ENCODE measurements at regions not wholly inside any gene's neighbourhood (a gene's known extent, or its start where the extent isn't known, plus 50 kb on each side); places are given as distances from the start of the nearest gene placed in this dataset.

- no peak overlapping the region for H3K27ac ChIP-seq
- H3K27me3 ChIP-seq, result no peaks in the 10 kb centered on the region
- no peaks in the 10 kb centered on the region for H3K36me3 ChIP-seq
- no peak overlapping the region for H3K4me3 ChIP-seq
- H3K9me3 ChIP-seq, result no peaks in the 10 kb centered on the region
- no peaks in the 10 kb centered on the region for H3K4me1 ChIP-seq
- no peak for TF ChIP-seq CTCF (IDR thresholded peaks at IDR 0.05)
- DNase-seq (ENCODE audit: low spot score), result no peak
Measured at GRCh38 chr9:107693625-107694326, 204.2 kb upstream of the KLF4 start.

- H3K36me3 ChIP-seq, result no peaks in the 10 kb centered on the region
- TF ChIP-seq CTCF (IDR thresholded peaks at IDR 0.05), result no peak
- no peak overlapping the region for H3K27ac ChIP-seq
- no peaks in the 10 kb centered on the region for H3K27me3 ChIP-seq
- DNase-seq (ENCODE audit: low spot score), result no peak
- no peak overlapping the region for H3K4me3 ChIP-seq
- H3K9me3 ChIP-seq, result no peaks in the 10 kb centered on the region
- H3K4me1 ChIP-seq, result no peaks in the 10 kb centered on the region
Measured at GRCh38 chr9:107691664-107692063, 202.1 kb upstream of the KLF4 start.

DNA sequence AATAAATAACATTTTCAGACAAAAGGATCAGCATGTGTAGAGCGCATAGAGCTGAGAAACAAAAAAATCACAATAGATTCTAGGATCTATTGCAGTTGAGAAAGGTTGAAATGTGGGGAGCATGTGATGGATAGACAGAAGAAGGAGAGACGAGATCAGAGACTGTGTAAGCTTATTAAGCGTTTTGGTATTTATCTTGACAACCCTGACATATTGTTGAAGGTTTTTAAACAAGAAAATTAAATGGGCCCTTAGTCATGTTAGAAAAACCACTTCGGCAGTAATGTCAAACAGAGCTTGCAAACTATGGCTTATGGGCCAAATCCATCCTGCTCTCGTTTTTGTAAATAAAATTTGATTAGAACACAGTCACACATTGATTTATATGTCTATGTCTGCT is 200.5 kb upstream of the KLF4 start:
- no peaks in the 10 kb centered on the region for H3K27me3 ChIP-seq
- H3K36me3 ChIP-seq, result no peaks in the 10 kb centered on the region
- no peak overlapping the region for H3K27ac ChIP-seq
- TF ChIP-seq CTCF (IDR thresholded peaks at IDR 0.05), result no peak
- no peak overlapping the region for H3K4me3 ChIP-seq
- H3K9me3 ChIP-seq, result no peaks in the 10 kb centered on the region
- DNase-seq (ENCODE audit: low spot score), result no peak
- H3K4me1 ChIP-seq, result no peaks in the 10 kb centered on the region

DNA sequence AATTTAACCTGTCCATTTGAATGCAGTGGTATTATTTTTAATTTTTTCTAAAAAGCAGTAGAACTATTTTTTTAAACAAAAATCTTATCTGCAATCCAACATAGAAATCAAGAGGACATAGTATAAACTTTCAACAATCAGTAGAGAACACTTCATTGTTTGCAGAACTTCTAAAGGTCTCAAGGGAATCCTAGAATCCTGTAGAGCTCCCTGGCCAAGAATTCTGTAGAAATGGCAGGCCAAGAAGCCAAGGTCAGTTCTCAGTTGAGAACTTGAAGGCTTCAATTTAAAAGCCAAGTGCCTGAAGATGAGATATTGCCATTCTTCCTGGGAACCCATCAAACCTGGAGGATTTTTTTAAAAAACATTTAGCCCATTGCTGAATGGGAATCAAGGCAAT is 199.2 kb upstream of the KLF4 start:
- Histone ChIP-seq H3K27ac (no peak overlapping the region), H3K27me3 (no peaks in the 10 kb centered on the region), H3K4me3 (no peak overlapping the region), H3K36me3 (no peaks in the 10 kb centered on the region), H3K9me3 (no peaks in the 10 kb centered on the region), H3K4me1 (peaks cover 0 to 4% of the 10 kb centered on the region in 2 donors)
- DNase-seq (ENCODE audit: low spot score), result no peak
- TF ChIP-seq CTCF (IDR thresholded peaks at IDR 0.05), result no peak

DNA sequence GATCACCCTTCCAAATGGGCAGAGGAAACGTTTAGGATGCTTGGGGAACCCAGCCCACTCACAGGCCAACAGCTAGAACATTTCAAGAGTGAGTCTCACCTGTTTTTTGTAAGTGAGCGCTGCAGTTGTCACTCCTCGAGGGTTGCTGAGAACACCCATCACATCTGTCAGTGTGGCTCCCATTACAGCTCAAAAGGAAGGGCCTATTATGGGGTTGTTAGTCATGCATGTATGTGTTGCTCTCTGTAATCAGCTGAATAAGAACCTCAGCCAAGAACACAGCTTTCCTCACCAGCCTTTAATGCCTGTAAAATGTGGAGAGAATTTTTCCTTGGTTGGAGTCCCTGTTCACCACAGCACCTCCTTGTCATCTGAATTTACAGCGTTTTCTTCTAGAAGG is 196.3 kb upstream of the KLF4 start:
- no peaks in the 10 kb centered on the region for H3K9me3 ChIP-seq
- no peak for TF ChIP-seq CTCF (IDR thresholded peaks at IDR 0.05)
- no peak overlapping the region for H3K4me3 ChIP-seq
- H3K4me1 ChIP-seq, result peaks cover 0 to 9% of the 10 kb centered on the region in 2 donors
- no peaks in the 10 kb centered on the region for H3K27me3 ChIP-seq
- no peak for DNase-seq (ENCODE audit: low spot score)
- H3K27ac ChIP-seq, result peak overlapping the region in 1 of 2 donors; percentile 29
- H3K36me3 ChIP-seq, result no peaks in the 10 kb centered on the region

DNA sequence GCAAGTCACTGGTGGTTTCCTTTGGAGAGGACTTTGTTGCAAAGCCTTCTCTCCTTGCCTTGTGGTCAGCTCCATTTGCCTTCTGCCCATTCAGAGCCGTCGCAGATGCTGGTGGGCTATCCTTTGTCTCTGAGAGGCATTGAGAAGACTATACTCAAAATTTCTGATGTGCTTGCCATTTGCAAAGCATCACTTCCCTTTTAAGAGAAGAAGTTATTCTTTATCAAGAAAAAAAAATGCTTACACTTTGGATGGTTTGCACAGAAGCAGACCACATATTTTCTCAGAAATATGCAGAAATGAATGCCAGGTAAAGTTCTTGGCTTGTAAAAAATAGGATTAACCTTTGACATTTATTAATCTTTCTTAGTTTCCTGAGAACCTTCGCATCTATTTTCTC is 195.8 kb upstream of the KLF4 start:
- peaks cover 0 to 9% of the 10 kb centered on the region in 2 donors for H3K4me1 ChIP-seq
- H3K36me3 ChIP-seq, result no peaks in the 10 kb centered on the region
- no peak for TF ChIP-seq CTCF (IDR thresholded peaks at IDR 0.05)
- no peak for DNase-seq (ENCODE audit: low spot score)
- H3K4me3 ChIP-seq, result no peak overlapping the region
- H3K27ac ChIP-seq, result peak overlapping the region in 1 of 2 donors; percentile 14
- H3K27me3 ChIP-seq, result no peaks in the 10 kb centered on the region
- no peaks in the 10 kb centered on the region for H3K9me3 ChIP-seq
